ENCODE measurements at regions not wholly inside any gene's neighbourhood (a gene's known extent, or its start where the extent isn't known, plus 50 kb on each side); places are given as distances from the start of the nearest gene placed in this dataset.

- TF ChIP-seq CTCF (conservative IDR thresholded peaks at IDR 0.05) (no peak), ZFX (IDR thresholded peaks at IDR 0.05) (no peak)
Observed at GRCh38 chr9:38289236-38289865, 103.2 kb upstream of the ALDH1B1 start.
